ENCODE measurements at regions not wholly inside any gene's neighbourhood (a gene's known extent, or its start where the extent isn't known, plus 50 kb on each side); places are given as distances from the start of the nearest gene placed in this dataset.

DNA sequence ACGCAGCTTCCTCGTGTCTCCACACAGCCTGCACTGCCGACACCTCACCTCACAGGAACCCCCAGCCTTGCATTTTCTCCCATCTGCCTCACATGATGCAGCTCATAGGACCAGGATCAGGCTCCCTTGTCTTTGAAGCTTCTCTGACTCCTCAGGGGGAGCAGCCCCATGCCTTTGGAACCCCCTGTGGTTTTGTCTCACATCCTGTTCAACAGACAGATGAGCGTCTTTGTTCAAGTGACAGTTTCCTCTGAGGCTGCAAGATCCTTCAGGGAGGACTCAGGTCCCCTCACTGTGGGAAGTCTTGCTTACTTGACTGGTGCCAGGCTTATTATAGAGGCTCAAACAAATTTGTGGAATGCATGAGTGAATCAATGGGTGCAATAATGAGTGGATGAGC is 667.1 kb downstream of the INHBA start:
- ATAC-seq = no peak
- no peak for TF ChIP-seq GLIS3 (CRISPR knock-in tag; IDR thresholded peaks at IDR 0.05)
- TF ChIP-seq, protein P1, sequence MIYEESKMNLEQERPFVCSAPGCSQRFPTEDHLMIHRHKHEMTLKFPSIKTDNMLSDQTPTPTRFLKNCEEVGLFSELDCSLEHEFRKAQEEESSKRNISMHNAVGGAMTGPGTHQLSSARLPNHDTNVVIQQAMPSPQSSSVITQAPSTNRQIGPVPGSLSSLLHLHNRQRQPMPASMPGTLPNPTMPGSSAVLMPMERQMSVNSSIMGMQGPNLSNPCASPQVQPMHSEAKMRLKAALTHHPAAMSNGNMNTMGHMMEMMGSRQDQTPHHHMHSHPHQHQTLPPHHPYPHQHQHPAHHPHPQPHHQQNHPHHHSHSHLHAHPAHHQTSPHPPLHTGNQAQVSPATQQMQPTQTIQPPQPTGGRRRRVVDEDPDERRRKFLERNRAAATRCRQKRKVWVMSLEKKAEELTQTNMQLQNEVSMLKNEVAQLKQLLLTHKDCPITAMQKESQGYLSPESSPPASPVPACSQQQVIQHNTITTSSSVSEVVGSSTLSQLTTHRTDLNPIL (CRISPR knock-in tag; IDR thresholded peaks at IDR 0.05; ENCODE audit: low read depth) = no peak
- TF ChIP-seq TCF4 (CRISPR knock-in tag; IDR thresholded peaks at IDR 0.05; ENCODE audit: borderline replicate concordance) = no peak
- no peak for TF ChIP-seq ISL1 (CRISPR knock-in tag; IDR thresholded peaks at IDR 0.05)
- TF ChIP-seq ZNF8 (CRISPR knock-in tag; IDR thresholded peaks at IDR 0.05) = no peak
- TF ChIP-seq ESRRG (CRISPR knock-in tag; IDR thresholded peaks at IDR 0.05) = no peak
- no peak for TF ChIP-seq BACH2 (CRISPR knock-in tag; IDR thresholded peaks at IDR 0.05; ENCODE audit: borderline replicate concordance)
- TF ChIP-seq OSR1 (CRISPR knock-in tag; IDR thresholded peaks at IDR 0.05) = no peak
- TF ChIP-seq, protein P2, sequence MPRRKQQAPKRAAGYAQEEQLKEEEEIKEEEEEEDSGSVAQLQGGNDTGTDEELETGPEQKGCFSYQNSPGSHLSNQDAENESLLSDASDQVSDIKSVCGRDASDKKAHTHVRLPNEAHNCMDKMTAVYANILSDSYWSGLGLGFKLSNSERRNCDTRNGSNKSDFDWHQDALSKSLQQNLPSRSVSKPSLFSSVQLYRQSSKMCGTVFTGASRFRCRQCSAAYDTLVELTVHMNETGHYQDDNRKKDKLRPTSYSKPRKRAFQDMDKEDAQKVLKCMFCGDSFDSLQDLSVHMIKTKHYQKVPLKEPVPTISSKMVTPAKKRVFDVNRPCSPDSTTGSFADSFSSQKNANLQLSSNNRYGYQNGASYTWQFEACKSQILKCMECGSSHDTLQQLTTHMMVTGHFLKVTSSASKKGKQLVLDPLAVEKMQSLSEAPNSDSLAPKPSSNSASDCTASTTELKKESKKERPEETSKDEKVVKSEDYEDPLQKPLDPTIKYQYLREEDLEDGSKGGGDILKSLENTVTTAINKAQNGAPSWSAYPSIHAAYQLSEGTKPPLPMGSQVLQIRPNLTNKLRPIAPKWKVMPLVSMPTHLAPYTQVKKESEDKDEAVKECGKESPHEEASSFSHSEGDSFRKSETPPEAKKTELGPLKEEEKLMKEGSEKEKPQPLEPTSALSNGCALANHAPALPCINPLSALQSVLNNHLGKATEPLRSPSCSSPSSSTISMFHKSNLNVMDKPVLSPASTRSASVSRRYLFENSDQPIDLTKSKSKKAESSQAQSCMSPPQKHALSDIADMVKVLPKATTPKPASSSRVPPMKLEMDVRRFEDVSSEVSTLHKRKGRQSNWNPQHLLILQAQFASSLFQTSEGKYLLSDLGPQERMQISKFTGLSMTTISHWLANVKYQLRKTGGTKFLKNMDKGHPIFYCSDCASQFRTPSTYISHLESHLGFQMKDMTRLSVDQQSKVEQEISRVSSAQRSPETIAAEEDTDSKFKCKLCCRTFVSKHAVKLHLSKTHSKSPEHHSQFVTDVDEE (CRISPR knock-in tag; IDR thresholded peaks at IDR 0.05) = no peak
- no peak for TF ChIP-seq SNAI2 (CRISPR knock-in tag; IDR thresholded peaks at IDR 0.05)
- TF ChIP-seq ZFP3 (CRISPR knock-in tag; IDR thresholded peaks at IDR 0.05) = no peak
- TF ChIP-seq, protein P3, sequence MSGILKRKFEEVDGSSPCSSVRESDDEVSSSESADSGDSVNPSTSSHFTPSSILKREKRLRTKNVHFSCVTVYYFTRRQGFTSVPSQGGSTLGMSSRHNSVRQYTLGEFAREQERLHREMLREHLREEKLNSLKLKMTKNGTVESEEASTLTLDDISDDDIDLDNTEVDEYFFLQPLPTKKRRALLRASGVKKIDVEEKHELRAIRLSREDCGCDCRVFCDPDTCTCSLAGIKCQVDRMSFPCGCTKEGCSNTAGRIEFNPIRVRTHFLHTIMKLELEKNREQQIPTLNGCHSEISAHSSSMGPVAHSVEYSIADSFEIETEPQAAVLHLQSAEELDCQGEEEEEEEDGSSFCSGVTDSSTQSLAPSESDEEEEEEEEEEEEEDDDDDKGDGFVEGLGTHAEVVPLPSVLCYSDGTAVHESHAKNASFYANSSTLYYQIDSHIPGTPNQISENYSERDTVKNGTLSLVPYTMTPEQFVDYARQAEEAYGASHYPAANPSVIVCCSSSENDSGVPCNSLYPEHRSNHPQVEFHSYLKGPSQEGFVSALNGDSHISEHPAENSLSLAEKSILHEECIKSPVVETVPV (CRISPR knock-in tag; IDR thresholded peaks at IDR 0.05) = no peak
- TF ChIP-seq CSDC2 (CRISPR knock-in tag; IDR thresholded peaks at IDR 0.05) = no peak
- no peak for TF ChIP-seq ARNTL (CRISPR knock-in tag; IDR thresholded peaks at IDR 0.05; ENCODE audit: borderline replicate concordance, low read depth)
- TF ChIP-seq ZNF565 (CRISPR knock-in tag; conservative IDR thresholded peaks at IDR 0.05; ENCODE audit: low read depth) = no peak
- TF ChIP-seq ZC3H10 (CRISPR knock-in tag; IDR thresholded peaks at IDR 0.05) = no peak
- TF ChIP-seq, protein P4, sequence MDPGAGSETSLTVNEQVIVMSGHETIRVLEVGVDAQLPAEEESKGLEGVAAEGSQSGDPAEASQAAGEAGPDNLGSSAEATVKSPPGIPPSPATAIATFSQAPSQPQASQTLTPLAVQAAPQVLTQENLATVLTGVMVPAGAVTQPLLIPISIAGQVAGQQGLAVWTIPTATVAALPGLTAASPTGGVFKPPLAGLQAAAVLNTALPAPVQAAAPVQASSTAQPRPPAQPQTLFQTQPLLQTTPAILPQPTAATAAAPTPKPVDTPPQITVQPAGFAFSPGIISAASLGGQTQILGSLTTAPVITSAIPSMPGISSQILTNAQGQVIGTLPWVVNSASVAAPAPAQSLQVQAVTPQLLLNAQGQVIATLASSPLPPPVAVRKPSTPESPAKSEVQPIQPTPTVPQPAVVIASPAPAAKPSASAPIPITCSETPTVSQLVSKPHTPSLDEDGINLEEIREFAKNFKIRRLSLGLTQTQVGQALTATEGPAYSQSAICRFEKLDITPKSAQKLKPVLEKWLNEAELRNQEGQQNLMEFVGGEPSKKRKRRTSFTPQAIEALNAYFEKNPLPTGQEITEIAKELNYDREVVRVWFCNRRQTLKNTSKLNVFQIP (CRISPR knock-in tag; IDR thresholded peaks at IDR 0.05; ENCODE audit: borderline replicate concordance, low read depth) = no peak

DNA sequence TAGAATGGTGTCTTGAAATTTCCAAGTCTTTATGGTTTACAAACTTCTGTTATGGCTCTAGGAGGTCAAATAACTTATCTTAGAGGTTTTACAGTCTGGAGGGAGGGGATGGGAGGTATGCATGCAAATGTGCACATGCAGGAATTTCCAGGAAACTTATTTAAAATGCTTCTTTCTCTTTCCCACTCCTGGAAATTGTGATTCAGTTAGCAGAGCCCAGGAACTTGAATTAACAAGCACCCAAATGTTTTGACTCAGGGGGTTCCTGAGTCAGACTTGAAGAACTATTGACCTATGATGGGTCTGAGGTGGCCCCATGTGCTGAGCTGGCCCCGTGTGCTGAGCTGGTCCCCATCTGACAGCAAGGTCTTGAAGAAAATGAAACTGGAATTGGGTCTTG is 669.4 kb downstream of the INHBA start:
- TF ChIP-seq ZFP3 (CRISPR knock-in tag; IDR thresholded peaks at IDR 0.05) = no peak
- TF ChIP-seq, protein P1 (CRISPR knock-in tag; IDR thresholded peaks at IDR 0.05; ENCODE audit: low read depth) = no peak
- no peak for TF ChIP-seq RARB (CRISPR knock-in tag; IDR thresholded peaks at IDR 0.05)
- no peak for TF ChIP-seq GLIS3 (CRISPR knock-in tag; IDR thresholded peaks at IDR 0.05)
- TF ChIP-seq SNAI2 (CRISPR knock-in tag; IDR thresholded peaks at IDR 0.05) = no peak
- no peak for TF ChIP-seq TCF4 (CRISPR knock-in tag; IDR thresholded peaks at IDR 0.05; ENCODE audit: borderline replicate concordance)
- TF ChIP-seq ISL1 (CRISPR knock-in tag; IDR thresholded peaks at IDR 0.05) = no peak
- TF ChIP-seq TOX (CRISPR knock-in tag; IDR thresholded peaks at IDR 0.05; ENCODE audit: borderline replicate concordance) = no peak
- no peak for TF ChIP-seq CSDC2 (CRISPR knock-in tag; IDR thresholded peaks at IDR 0.05)
- no peak for ATAC-seq

DNA sequence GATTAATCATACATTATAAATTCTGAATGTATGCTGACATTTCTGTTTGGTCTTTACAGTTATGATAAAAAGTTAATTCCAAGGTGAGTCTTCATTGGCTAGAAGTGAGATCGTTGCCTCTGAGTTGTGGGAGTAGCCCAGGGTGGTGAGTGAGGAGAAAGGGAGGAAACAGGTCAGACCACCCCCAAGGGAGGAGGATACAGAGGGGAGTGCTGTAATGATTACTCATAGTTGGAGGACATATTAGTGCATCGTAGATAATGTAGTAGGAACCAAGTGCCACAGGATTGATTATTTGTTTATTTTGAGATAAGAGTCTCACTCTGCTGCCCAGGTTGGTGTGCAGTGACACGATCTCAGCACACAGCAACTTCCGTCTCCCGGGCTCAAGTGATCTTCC is 672.2 kb downstream of the INHBA start:
- no peak for ATAC-seq
- TF ChIP-seq, protein P3 (CRISPR knock-in tag; IDR thresholded peaks at IDR 0.05) = no peak
- TF ChIP-seq PPARA (CRISPR knock-in tag; IDR thresholded peaks at IDR 0.05; ENCODE audit: borderline replicate concordance) (no peak), ZNF70 (CRISPR knock-in tag; IDR thresholded peaks at IDR 0.05) (no peak), CSDC2 (CRISPR knock-in tag; IDR thresholded peaks at IDR 0.05) (no peak), ZNF565 (CRISPR knock-in tag; conservative IDR thresholded peaks at IDR 0.05; ENCODE audit: low read depth) (no peak), BACH2 (CRISPR knock-in tag; IDR thresholded peaks at IDR 0.05; ENCODE audit: borderline replicate concordance) (no peak), ESRRG (CRISPR knock-in tag; IDR thresholded peaks at IDR 0.05) (no peak), TOX (CRISPR knock-in tag; IDR thresholded peaks at IDR 0.05; ENCODE audit: borderline replicate concordance) (no peak), ZFP30 (CRISPR knock-in tag; IDR thresholded peaks at IDR 0.05) (no peak), OSR1 (CRISPR knock-in tag; IDR thresholded peaks at IDR 0.05) (no peak), ISL1 (CRISPR knock-in tag; IDR thresholded peaks at IDR 0.05) (no peak)
- TF ChIP-seq, protein P2 (CRISPR knock-in tag; IDR thresholded peaks at IDR 0.05) = no peak
- TF ChIP-seq, protein P1 (CRISPR knock-in tag; IDR thresholded peaks at IDR 0.05; ENCODE audit: low read depth) = no peak

Measured in SK-N-SH treated with all-trans-retinoic acid at 6 μM for 48 hours (cell line).